KG1 (cell line): ENCODE measurements at regions not wholly inside any gene's neighbourhood (a gene's known extent, or its start where the extent isn't known, plus 50 kb on each side); places are given as distances from the start of the nearest gene placed in this dataset.
"Not testable (repeated sequence)": the region's sequence is repeated elsewhere in the genome, so short reads cannot be mapped to it uniquely, and the experiment has no call there.

ENCODE experiments used
- DNase-seq: peaks from one replicate; lab custom pipeline; 2025; lab: John Stamatoyannopoulos, UW

DNA sequence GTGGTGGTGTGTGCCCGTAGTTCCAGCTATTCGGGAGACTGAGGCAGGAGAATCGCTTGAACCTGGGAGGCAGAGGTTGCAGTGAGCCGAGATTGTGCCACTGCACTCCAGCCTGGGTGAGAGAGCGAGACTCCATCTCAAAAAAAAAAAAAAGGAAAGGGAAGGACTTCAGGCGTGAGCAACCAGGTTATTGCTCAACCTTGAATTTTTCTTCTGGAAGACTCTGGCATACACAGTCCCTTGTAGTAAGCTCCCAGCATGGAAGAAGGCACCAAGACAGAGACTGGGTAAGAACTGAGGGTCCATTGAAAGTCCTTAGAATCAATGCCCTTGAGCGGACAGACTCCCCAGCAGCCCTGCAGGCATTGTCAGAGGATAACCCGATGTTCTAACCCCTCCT, 75.0 kb downstream of the C9orf50 start:
- DNase-seq, result not testable (repeated sequence)

DNA sequence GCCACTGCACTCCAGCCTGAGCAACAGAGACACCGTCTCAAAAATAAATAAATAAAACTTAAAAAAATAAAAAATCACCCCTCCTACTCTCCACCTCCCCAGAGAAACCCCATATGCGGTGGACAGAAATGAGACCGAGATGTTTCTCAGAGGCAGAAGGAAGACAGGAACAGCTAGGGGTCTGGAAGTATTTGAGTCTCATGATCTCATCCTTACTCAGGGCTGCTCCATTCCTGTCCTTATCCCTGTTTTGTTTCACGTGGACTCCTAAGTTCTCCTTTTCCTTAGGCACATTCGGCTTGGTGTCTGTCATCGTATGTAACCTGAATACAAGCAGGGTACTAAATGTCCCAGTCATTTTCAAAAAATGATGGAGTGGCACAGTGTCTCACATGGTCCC, 76.1 kb downstream of the C9orf50 start:
- DNase-seq, result no peak

DNA sequence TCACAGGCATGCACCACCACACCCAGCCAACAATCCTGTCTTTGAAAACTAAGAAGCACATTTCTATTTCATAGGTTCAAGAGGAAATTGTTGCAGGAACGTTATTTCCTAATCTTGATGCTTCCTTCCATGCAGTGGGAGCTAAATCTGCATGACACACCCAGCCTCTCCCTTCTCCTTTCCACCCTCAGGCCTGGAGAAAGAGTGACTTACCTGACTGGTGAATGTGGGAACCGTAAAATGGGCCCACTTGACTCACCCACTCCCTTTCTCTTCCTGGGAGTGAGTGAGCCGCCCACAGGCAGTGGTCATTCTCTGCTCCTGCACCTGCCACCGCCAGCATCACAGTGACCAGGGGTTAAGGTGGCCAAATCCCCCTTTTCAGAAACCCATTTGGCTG, 78.2 kb downstream of the C9orf50 start:
- no peak for DNase-seq

DNA sequence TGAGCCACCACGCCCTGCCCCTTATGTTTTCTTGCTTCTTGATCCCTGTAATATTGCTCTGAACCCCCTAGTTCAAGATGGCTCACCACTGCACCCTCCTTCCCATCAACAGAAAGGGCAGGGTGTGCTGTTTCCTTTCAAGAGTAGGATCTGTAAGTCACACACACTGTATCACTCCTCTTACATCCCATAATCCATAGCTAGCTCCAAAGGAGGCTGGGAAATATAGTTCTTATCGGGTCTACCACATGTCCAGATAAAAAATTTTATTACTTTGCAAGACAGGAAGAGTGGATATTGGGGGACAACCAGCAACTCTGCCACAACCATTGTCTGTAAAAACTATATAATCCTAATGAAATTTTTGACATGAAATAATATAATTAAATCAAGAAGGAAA, 79.6 kb downstream of the C9orf50 start:
- DNase-seq, result no peak

DNA sequence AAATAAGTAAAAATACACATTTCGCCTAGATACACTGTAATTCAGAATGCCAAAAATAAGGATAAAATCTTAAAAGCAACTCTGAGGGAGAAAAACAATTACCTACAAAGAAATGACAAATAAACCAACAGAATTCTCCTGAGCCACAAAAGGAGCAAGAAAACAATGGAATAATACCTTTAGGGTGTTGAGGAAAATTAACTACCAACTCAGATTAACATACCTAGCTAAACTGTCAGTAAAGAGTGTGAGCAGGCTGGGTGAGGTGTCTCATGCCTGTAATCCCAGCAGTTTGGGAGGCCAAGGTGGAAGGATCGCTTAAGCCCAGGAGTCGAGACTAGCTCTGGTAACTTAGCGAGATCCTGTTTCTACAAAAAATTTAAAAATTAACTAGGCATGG, 81.5 kb downstream of the C9orf50 start:
- no peak for DNase-seq

DNA sequence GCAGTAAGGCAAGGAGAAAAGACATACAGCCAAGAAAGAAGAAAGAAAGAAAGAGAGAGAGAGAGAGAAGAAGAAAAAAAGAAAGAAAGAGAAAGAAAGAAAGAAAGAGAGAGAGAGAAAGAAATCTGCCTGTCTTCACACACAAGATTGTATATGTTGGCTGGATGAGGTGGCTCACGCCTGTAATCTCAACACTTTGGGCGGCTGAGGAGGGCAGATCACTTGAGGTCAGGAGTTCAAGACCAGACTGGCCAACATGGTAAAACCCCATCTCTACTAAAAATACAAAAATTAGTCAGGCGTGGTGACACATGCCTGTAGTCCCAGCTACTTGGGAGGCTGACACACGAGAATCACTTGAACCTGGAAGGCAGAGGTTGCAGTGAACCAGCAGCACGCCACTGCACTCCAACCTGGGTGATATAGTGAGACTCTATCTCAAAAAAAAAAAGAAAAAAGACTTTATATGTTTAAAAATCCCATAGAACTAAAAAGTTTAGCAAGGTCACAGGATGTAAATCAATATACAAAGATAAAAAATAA, 89.0 kb downstream of the C9orf50 start:
- DNase-seq, result not testable (repeated sequence)

DNA sequence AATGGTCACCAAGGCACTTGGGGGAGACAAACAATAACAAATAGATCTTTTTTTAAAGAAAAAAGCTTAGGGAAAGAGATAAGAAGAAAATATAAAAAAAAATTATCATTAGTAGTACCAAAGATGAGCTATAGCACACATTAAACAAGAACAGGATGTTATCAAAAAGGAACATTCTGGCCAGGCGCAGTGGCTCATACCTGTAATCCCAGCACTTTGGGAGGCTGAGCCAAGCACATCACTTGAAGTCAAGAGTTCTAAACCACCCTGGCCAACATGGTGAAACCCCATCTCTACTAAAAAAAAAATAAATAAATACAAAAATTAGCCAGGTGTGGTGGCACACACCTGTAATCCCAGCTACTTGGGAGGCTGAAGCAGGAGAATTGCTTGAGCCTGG, 92.9 kb downstream of the C9orf50 start:
- not testable (repeated sequence) for DNase-seq

DNA sequence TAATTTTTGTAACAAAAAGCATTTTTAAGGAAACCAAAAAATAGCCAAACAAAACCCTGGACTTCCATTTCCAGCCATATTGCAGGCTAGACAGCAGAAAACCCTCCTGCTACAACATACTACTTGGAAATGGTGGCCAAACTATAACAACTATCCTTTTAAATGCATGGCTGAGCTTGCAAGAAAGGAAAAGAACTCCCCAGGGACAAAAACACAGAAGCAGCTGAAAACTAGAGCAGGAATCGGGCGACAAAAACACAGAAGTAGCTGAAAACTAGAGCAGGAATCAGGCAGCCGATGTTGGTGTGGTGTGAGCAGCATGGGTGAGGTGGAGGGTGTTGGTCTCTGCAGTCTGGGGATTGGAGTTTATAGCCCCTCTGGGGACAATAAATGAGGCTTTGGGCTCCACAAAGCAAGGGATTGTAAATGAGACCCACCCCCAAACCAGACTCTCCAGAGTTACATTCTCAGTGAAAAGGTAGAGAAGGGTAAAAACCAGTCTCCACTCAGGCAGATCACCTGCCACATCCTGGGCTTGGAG, 95.2 kb downstream of the C9orf50 start:
- DNase-seq, result no peak

DNA sequence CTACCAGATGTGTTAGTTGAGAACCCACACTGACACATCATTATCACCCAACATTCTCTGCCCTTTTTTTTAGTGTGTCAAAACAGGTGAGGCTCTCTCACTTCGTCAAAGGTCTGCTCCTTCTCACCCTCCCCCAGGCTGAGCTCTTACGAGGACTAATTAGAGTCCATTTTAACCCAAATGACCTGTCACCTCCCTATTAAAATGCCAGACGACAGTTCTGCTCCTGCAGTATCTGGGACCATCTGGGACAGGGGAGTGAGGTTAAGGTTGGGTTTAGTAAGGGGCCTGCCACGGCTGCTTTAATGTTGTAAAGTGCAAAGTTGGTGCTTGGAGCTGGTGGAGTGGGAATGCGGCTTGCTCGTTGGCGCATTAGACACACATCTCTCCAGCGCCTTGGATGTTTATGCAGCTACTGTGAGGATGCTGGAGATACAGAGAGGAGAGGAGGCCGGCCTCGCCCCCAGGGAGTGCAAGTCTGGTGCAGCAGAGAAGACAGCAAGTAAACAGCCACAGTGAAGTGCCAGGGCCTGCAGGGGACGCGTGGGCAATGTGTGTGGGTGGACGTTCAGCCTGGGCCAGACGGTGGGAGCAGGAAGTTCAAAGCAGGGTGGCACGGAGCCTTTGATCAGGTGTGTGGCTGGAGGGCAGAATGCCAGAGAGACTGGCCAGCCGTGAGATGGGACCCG, 96.2 kb downstream of the C9orf50 start:
- DNase-seq, result no peak

DNA sequence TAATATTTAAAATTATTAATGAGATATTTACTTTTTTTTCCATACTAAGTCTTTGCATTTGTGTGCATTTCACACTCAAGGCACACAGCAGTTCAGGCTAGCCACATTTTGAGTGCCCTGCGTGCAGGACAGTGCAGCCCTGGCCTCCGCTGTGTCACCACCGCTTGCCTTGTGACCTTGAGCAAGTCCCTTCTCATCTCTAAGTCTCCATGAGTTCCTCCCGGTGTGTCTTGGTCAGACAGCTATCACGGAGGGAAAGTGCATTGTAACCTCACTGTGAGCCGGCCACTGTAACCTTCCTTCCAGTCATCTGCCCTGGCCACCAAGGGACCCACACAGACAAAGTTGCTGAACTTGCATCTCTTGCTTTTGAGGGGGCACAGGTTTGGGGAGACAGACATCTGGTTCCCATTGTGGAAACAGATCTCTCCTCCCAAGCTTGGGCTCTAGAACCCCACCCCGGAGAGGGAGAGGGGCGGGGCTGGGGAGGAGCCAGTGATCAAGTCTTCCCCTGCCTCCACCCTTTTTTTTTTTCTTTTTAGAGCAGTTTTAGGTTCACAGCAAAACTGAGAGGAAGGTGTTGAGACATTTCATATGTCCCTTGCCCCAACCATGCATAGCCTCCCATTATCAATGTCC, 96.8 kb downstream of the C9orf50 start:
- no peak for DNase-seq

DNA sequence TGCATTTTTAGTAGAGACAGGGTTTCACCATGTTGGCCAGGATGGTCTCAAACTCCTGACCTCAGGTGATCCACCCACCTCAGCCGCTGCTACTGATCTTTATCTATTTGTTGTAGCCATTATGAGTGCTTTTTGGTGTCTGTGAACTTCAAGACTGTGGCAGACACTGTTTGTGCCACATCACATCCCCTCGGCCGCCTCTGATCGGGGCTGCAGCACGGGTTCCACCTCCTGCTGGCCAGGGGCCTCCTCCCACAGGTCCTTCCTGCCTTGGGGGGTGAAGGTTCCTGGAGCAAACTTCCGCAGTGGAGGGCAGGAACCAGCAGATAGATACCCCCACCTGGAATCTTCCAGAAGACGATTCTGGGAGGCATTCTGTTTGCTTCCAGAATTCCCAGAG, 98.5 kb downstream of the C9orf50 start:
- no peak for DNase-seq

DNA sequence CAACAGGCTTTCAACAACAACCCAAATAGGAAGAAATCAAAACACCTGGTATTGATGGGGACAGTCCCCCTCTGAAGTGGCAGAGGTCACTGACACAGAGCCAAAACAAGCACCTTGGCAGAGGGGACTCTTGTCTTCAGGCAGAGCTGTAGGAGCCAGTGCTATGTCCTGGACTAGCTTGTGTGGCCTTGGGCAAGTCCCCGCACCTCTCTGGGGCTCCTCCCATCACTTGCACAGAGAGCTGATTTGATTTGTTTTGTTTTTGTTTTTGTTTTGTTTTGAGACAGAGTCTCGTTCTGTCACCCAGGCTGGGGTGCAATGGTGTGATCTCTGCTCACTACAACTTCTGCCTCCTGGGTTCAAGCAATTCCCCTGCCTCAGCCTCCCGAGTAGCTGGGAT, 100.8 kb downstream of the C9orf50 start:
- DNase-seq, result no peak

DNA sequence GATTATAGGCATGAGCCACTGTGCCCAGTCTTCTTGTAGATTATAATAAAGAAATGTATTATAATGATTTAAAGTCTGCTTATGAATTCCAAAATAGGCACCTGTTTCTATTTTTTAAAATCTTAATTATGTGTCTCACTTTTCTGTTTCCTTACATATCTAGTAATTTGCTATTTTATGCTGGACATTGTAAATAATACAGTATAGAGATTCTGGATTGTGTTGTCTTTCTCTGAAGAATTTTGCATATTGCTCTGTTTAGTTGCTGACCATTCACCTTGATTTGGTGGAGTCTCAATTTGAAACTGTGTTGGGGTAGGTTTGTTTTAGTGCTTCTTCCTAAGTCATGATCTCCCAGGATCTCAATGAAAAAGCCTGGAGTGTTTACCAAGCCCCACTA, 102.8 kb downstream of the C9orf50 start:
- DNase-seq, result no peak

DNA sequence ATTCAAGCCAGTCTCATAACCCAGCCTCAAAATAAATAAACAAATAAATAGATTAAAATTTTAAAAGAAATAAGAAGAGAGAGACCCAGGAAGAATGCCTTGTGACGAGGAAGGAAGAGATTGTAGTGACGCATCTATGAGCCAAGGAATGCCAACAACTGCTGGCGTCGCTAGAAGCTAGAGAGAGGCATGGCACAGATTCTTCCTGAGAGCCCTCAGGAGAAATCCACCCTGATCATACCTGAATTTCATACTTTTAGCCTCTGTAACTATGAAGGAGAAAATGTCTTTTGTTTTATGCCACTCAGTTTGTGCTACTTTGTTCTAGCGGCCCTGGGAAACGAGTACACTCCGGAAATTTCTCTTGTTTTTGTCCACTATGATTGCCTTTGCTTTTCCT, 103.9 kb downstream of the C9orf50 start:
- no peak for DNase-seq

DNA sequence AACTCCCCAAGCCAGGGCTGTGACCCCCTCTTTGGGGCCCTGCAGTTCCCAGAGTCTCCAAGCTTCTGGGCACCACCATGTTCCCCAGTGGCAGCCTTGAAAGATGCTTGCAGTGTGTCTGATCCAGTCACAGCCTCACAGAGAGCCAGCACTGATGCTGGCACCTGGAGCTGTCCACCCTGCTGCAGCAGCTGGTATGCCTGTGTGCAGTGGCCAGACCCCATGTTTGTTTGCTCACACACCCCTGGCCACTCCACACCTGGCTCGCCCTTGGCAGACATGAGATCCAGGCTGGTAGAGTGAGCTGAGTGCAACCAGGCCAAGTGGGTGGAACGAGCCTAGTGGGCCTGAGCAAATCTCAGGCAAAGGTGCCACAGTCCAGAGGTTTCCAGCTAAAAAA, 106.0 kb downstream of the C9orf50 start:
- DNase-seq, result no peak

DNA sequence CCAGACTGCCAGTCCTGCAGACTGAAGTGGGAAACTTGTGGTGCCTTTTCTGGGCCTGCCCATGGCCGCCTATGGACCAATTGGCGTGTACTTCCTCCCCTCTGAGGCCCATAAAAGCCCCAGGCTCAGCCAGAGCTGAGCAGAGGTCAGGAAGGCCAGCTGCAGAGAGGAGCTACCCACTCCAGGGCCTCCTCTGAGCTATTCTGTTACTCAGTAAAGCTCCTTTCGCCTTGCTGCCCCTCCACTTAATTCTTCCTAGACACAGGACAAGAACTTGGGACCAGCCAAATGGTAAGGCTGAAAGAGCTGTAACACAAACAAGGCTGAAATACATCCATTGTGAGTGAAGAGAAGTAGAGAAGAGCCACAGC, 106.4 kb downstream of the C9orf50 start:
- no peak for DNase-seq

DNA sequence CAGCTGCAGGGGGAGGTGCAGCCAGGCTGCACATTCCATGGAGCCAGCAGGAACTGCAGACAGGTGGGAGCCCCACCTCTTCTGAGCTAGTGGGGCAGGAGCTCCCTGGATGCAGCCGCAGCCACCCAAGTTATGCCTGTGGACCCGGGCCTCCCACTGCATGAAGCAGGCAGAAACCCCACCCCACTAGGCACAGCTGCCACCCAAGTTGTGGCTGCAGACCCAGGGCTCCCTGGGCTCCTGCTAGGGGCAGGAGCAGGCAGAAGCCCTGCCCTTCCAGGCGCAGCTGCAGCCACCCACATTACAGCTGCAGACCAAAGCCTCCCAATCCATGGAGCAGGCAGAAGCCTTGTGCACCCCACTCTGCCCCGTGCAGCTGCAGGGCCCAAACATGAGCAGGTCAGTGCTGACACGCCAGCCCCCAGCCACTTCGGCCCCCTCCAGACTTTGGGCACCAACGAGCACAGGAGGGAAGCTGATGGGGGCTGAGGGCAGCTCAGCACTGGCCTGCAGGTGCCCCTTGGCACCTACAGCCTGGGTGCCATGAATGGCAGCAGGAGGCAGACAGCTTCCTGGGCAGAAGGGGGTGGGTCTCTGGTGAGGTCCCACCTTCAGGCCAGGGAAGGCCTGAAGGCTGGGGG, 106.9 kb downstream of the C9orf50 start:
- no peak for DNase-seq

DNA sequence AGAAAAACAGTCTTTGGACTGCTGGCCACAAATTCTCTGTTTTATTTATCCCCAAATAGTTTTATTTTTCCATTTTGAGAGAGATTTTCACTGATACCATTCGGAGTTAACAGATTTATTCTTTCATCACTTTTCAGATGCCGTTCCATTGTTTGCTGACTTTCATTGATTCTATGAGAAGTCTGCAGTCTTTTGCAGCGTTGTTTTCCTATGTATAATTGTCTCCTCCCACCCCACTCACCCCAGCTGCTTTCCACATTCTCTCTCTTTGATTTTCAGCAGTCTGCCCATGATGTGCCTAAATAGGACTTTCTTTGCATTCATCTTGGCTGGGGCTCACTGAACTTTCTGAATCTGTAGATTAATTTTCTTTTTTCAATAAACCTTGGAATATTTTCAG, 107.6 kb downstream of the C9orf50 start:
- DNase-seq, result no peak

DNA sequence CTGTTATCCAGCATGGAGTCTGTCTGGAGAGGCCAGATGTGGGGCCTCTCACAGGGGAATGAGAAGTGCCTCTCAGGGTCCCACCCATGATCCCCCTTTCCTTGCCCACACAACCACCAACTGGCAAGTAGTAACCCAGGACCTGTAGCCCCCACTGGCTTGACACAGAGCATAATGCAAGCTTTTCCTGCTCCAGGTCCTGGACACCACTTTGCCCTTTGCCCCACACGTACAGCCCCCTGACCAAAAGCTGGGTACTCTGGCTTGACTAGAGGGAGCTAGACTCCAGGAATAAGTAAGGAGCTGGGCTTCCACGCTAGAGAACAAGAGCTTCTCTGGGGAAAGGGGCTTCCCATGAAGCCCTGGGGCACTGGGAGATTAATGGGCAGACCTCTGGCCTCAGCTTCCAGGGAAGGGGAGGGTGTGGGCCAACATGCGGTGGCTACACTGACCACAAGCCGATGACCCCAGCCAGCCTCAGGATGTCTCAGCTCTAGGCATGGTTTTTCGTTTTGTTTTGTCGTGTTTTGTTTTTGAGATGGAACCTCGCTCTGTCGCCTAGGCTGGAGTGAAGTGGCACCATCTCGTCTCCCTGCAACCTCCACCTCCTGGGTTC, 109.5 kb downstream of the C9orf50 start:
- no peak for DNase-seq

DNA sequence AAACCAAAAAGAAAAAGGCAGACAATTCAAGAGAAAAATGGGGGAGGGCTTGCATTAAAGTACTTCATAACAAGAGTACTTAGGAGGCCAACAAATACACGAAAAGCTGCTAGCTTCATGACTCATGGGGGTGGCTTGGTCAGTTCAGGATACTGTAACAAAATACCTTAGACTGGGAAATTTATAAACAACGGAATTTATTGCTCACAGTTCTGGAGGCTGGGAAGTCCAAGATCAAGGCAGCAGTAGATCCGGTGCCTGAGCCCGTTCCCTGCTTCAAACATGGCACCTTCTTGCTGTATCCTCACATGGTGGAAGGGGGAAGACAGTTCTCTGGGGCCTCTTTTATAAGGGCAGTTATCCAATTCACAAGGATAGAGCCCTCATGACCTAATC, 111.4 kb downstream of the C9orf50 start:
- no peak for DNase-seq

DNA sequence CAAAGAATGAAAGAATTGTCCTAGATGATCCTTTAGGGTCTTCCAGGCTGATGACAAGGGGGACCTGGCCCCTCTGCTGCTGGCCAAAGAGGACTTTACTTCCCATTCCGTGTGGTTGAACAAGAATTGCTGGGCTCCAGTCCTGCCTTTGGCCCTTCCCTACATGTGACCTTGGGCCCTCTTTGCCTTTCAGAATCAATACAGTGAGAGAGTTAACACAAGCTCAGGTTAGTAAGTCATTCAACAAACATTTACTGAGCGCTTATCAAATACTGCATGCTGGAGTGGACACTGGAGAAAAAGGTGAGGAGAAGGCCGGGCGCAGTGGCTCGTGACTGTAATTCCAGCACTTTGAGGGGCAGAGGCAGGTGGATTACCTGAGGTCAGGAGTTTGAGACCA, 113.1 kb downstream of the C9orf50 start:
- DNase-seq, result no peak

DNA sequence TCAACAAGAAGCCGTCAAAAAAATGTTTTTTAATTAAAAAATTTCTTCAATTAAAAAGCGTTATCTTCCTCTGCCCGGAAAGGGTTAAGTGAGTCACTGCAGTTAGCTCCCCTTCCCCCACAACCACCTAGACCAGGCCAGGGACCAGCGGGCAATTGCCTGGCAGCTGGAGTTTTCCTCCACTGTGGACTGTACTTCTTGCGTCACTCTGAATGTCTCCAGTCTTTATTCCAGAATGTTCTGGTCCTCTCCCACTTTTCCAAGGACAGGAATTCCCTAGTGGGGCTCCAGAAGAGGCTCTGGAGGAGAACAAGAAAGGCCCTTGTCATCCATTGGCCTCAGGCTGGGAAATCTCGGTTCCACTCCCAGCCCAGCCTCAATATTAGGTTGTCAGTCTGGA, 114.0 kb downstream of the C9orf50 start:
- DNase-seq, result no peak

DNA sequence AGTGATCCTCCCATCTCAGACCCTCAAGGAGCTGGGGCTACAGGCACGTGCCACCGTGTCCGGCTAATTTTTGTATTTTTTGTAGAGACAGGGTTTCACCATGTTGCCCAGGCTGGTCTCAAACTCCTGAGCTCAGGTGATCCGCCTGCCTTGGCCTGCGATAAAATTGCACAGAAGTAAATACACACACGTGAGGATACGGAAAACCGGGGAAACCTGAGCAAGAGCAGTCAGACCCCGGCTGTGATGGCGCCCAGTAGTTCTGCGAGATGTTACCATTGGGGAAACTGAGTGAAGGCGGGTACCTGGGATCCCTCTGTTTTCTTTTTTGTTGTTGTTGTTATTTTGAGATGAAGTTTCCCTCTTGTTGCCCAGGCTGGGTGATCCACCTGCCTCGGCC, 114.9 kb downstream of the C9orf50 start:
- no peak for DNase-seq
